Osteoblast (primary cell): ENCODE measurements at regions not wholly inside any gene's neighbourhood (a gene's known extent, or its start where the extent isn't known, plus 50 kb on each side); places are given as distances from the start of the nearest gene placed in this dataset.

ENCODE experiments used
- DNase-seq: peaks from one replicate; pipeline ENCODE4 v3.0.0; 2011; ENCODE audit warnings: low spot score, mixed read lengths; ENCODE audit not compliant: insufficient read length; ENCODE audit errors: missing footprints
- H2AFZ ChIP-seq: 2 replicates; pipeline ENCODE4 v1.6.0; 2011; ENCODE audit warnings: mild to moderate bottlenecking, low read length
- H3K27ac ChIP-seq: 2 replicates; pipeline ENCODE4 v1.5.1; 2011; ENCODE audit warnings: mild to moderate bottlenecking, low read depth, low read length, moderate library complexity
- H3K27me3 ChIP-seq: 2 replicates; pipeline ENCODE4 v1.6.0; 2012; ENCODE audit warnings: mild to moderate bottlenecking, control low read depth, inconsistent platforms, low read length, moderate library complexity; ENCODE audit not compliant: insufficient read depth
- H3K36me3 ChIP-seq: 2 replicates; pipeline ENCODE4 v1.5.1; 2011; ENCODE audit warnings: mild to moderate bottlenecking, low read length, control low read depth, moderate library complexity; ENCODE audit not compliant: insufficient read depth
- H3K4me1 ChIP-seq: 2 replicates; pipeline ENCODE4 v1.5.1; 2011; ENCODE audit warnings: mild to moderate bottlenecking, low read length, control low read depth, moderate library complexity; ENCODE audit not compliant: insufficient read depth
- H3K4me2 ChIP-seq: 2 replicates; pipeline ENCODE4 v1.6.0; 2011; ENCODE audit warnings: mild to moderate bottlenecking, low read length; ENCODE audit not compliant: insufficient read depth
- H3K4me3 ChIP-seq: fragments of 200-600 bp; sonication (generic); 3 replicates; pipeline ENCODE4 v1.5.1; 2012; ENCODE audit warnings: mild to moderate bottlenecking, low read length, inconsistent platforms; ENCODE audit not compliant: insufficient read depth
- H3K79me2 ChIP-seq: 2 replicates; pipeline ENCODE4 v1.6.0; 2012; ENCODE audit warnings: mild to moderate bottlenecking, low read length, control low read depth, inconsistent platforms; ENCODE audit not compliant: insufficient read depth
- H3K9me3 ChIP-seq: 2 replicates; pipeline ENCODE4 v1.5.1; 2011; ENCODE audit warnings: low read depth, low read length, control low read depth
- H4K20me1 ChIP-seq: 2 replicates; pipeline ENCODE4 v1.6.0; 2012; ENCODE audit warnings: mild to moderate bottlenecking, low read length, control low read depth; ENCODE audit not compliant: insufficient read depth
- CTCF ChIP-seq: IDR thresholded peaks from 2 replicates; pipeline ENCODE4 v1.5.1; 2011; ENCODE audit warnings: mild to moderate bottlenecking, low read depth, low read length, moderate library complexity; ENCODE audit errors: extremely low read depth

- H3K36me3 ChIP-seq: no peaks in the 10 kb centered on the region
- no peak overlapping the region for H3K4me3 ChIP-seq
- no peaks in the 10 kb centered on the region for H3K27me3 ChIP-seq
- DNase-seq: no peak
- no peaks in the 10 kb centered on the region for H3K79me2 ChIP-seq
- H3K27ac ChIP-seq: no peak overlapping the region
- H3K4me1 ChIP-seq: no peaks in the 10 kb centered on the region
- peaks cover 2% of the 10 kb centered on the region for H3K9me3 ChIP-seq
- H3K4me2 ChIP-seq: no peak overlapping the region
- no peak overlapping the region for H2AFZ ChIP-seq
- no peaks in the 10 kb centered on the region for H4K20me1 ChIP-seq
- no peak for TF ChIP-seq CTCF
Observed at GRCh38 chr13:85597790-85598500, 201.3 kb downstream of the SLITRK6 start.

- Histone ChIP-seq H3K27ac (no peak overlapping the region), H3K4me3 (no peak overlapping the region), H3K79me2 (no peaks in the 10 kb centered on the region), H4K20me1 (no peaks in the 10 kb centered on the region), H3K4me2 (no peak overlapping the region), H3K27me3 (no peaks in the 10 kb centered on the region), H2AFZ (no peak overlapping the region), H3K4me1 (no peaks in the 10 kb centered on the region), H3K36me3 (no peaks in the 10 kb centered on the region), H3K9me3 (no peaks in the 10 kb centered on the region)
- TF ChIP-seq CTCF: no peak
- DNase-seq: no peak
Observed at GRCh38 chr13:85592211-85592610, 207.0 kb downstream of the SLITRK6 start.

- no peak for DNase-seq
Observed at GRCh38 chr13:85590231-85590931, 208.8 kb downstream of the SLITRK6 start.

More at GRCh38 chr13:85590231-85590931, 208.8 kb downstream of the SLITRK6 start:
- no peaks in the 10 kb centered on the region for H3K27me3 ChIP-seq
- no peak for TF ChIP-seq CTCF
- H3K4me3 ChIP-seq: no peak overlapping the region
- no peaks in the 10 kb centered on the region for H3K36me3 ChIP-seq
- no peak overlapping the region for H3K4me2 ChIP-seq
- no peak overlapping the region for H3K27ac ChIP-seq
- H2AFZ ChIP-seq: no peak overlapping the region
- H3K9me3 ChIP-seq: peaks cover 2% of the 10 kb centered on the region
- H3K79me2 ChIP-seq: no peaks in the 10 kb centered on the region
- no peaks in the 10 kb centered on the region for H4K20me1 ChIP-seq
- no peaks in the 10 kb centered on the region for H3K4me1 ChIP-seq
